ENCODE measurements at regions not wholly inside any gene's neighbourhood (a gene's known extent, or its start where the extent isn't known, plus 50 kb on each side); places are given as distances from the start of the nearest gene placed in this dataset.

GRCh38 chr7:156105337-156106106, 293.3 kb upstream of the SHH start:
- Mint-ChIP-seq H3K36me3 (ENCODE audit: low read depth) (no peaks in the 10 kb centered on the region), H3K4me1 (no peaks in the 10 kb centered on the region), H3K27me3 (ENCODE audit: low read depth) (no peaks in the 10 kb centered on the region), H3K27ac (ENCODE audit: unreplicated experiment) (peak overlapping the region; percentile 59), H3K4me3 (no peak overlapping the region), H3K9me3 (no peaks in the 10 kb centered on the region)
- no peak for TF ChIP-seq CTCF (conservative IDR thresholded peaks at IDR 0.05)
- no peak for DNase-seq (ENCODE audit: low read depth, low spot score)

GRCh38 chr7:156104501-156105336, 292.5 kb upstream of the SHH start:
- H3K27ac Mint-ChIP-seq (ENCODE audit: unreplicated experiment): peak overlapping the region; percentile 59
- H3K9me3 Mint-ChIP-seq: no peaks in the 10 kb centered on the region
- TF ChIP-seq CTCF (conservative IDR thresholded peaks at IDR 0.05): no peak
- H3K4me3 Mint-ChIP-seq: no peak overlapping the region
- no peaks in the 10 kb centered on the region for H3K27me3 Mint-ChIP-seq (ENCODE audit: low read depth)
- DNase-seq (ENCODE audit: low read depth, low spot score): no peak
- H3K4me1 Mint-ChIP-seq: no peaks in the 10 kb centered on the region
- no peaks in the 10 kb centered on the region for H3K36me3 Mint-ChIP-seq (ENCODE audit: low read depth)

- no peak overlapping the region for H3K27ac Mint-ChIP-seq (ENCODE audit: unreplicated experiment)
Observed at GRCh38 chr7:156102267-156102666, 290.0 kb upstream of the SHH start.

GRCh38 chr7:156101355-156101754, 289.1 kb upstream of the SHH start:
- no peak for DNase-seq (ENCODE audit: low read depth, low spot score)
- H3K4me1 Mint-ChIP-seq: no peaks in the 10 kb centered on the region
- H3K27me3 Mint-ChIP-seq (ENCODE audit: low read depth): no peaks in the 10 kb centered on the region
- H3K27ac Mint-ChIP-seq (ENCODE audit: unreplicated experiment): no peak overlapping the region
- H3K9me3 Mint-ChIP-seq: no peaks in the 10 kb centered on the region
- no peaks in the 10 kb centered on the region for H3K36me3 Mint-ChIP-seq (ENCODE audit: low read depth)
- no peak overlapping the region for H3K4me3 Mint-ChIP-seq
- no peak for TF ChIP-seq CTCF (conservative IDR thresholded peaks at IDR 0.05)

More at GRCh38 chr7:156102267-156102666, 290.0 kb upstream of the SHH start:
- no peaks in the 10 kb centered on the region for H3K36me3 Mint-ChIP-seq (ENCODE audit: low read depth)
- H3K4me1 Mint-ChIP-seq: no peaks in the 10 kb centered on the region
- H3K4me3 Mint-ChIP-seq: no peak overlapping the region
- H3K9me3 Mint-ChIP-seq: no peaks in the 10 kb centered on the region
- no peaks in the 10 kb centered on the region for H3K27me3 Mint-ChIP-seq (ENCODE audit: low read depth)
- DNase-seq (ENCODE audit: low read depth, low spot score): no peak
- no peak for TF ChIP-seq CTCF (conservative IDR thresholded peaks at IDR 0.05)

GRCh38 chr7:156100086-156100485, 287.8 kb upstream of the SHH start:
- Mint-ChIP-seq H3K27ac (ENCODE audit: unreplicated experiment) (no peak overlapping the region), H3K4me1 (no peaks in the 10 kb centered on the region), H3K4me3 (no peak overlapping the region), H3K9me3 (no peaks in the 10 kb centered on the region), H3K36me3 (ENCODE audit: low read depth) (no peaks in the 10 kb centered on the region), H3K27me3 (ENCODE audit: low read depth) (no peaks in the 10 kb centered on the region)
- no peak for DNase-seq (ENCODE audit: low read depth, low spot score)
- no peak for TF ChIP-seq CTCF (conservative IDR thresholded peaks at IDR 0.05)
